GM12865 (cell line): ENCODE measurements at regions not wholly inside any gene's neighbourhood (a gene's known extent, or its start where the extent isn't known, plus 50 kb on each side); places are given as distances from the start of the nearest gene placed in this dataset.
"Not testable (repeated sequence)": the region's sequence is repeated elsewhere in the genome, so short reads cannot be mapped to it uniquely, and the experiment has no call there.

Experiments used
- DNase-seq: peaks from one replicate; pipeline ENCODE4 v3.0.0; 2010; ENCODE audit warnings: low read depth
- H3K4me3 ChIP-seq: 2 replicates; pipeline ENCODE4 v1.5.1; 2011; ENCODE audit warnings: mild to moderate bottlenecking, low read depth, low read length, control low read depth
- TF ChIP-seq, protein P1 (sequence below): IDR thresholded peaks from 2 replicates; pipeline ENCODE4 v1.5.1; 2011; ENCODE audit warnings: low read length, control low read depth, low read depth, inconsistent platforms; ENCODE audit not compliant: insufficient read depth; ENCODE audit errors: missing control alignments

DNA sequence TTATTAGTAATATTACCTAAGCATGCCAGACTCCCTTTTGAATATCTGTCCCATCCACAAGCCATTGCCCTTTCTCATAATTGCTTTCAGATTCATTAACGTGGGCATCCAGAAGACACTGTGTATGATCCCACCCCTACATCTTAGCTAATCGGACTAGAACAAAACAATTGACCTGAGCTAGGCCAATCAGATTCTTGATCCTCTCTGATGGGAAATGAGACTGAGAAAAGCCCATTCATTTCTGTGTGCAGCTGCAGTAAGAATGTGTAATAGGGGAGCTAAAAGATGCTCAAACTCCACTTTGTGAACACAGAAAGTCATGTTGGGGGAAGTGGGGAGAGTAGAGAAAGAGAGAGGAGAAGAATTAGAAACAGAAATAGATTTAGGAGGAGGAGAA, 281.7 kb upstream of the G2E3 start:
- TF ChIP-seq, protein P1, sequence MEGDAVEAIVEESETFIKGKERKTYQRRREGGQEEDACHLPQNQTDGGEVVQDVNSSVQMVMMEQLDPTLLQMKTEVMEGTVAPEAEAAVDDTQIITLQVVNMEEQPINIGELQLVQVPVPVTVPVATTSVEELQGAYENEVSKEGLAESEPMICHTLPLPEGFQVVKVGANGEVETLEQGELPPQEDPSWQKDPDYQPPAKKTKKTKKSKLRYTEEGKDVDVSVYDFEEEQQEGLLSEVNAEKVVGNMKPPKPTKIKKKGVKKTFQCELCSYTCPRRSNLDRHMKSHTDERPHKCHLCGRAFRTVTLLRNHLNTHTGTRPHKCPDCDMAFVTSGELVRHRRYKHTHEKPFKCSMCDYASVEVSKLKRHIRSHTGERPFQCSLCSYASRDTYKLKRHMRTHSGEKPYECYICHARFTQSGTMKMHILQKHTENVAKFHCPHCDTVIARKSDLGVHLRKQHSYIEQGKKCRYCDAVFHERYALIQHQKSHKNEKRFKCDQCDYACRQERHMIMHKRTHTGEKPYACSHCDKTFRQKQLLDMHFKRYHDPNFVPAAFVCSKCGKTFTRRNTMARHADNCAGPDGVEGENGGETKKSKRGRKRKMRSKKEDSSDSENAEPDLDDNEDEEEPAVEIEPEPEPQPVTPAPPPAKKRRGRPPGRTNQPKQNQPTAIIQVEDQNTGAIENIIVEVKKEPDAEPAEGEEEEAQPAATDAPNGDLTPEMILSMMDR = no peak
- H3K4me3 ChIP-seq = no peak overlapping the region
- no peak for DNase-seq

DNA sequence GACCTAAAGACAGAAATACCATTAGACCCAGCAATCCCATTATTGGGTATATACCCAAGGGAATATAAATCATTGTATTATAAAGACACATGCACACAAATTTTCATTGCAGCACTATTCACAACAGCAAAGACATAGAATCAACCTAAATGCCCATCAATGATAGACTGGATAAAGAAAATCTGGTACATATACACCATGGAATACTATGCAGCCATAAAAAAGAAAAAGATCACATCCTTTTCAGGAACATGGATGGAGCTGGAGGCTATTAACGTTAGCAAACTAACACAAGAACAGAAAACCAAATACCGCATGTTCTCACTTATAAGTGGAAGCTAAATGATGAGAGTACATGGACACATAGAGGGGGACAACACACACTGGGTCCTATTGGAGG, 280.1 kb upstream of the G2E3 start:
- DNase-seq = not testable (repeated sequence)

DNA sequence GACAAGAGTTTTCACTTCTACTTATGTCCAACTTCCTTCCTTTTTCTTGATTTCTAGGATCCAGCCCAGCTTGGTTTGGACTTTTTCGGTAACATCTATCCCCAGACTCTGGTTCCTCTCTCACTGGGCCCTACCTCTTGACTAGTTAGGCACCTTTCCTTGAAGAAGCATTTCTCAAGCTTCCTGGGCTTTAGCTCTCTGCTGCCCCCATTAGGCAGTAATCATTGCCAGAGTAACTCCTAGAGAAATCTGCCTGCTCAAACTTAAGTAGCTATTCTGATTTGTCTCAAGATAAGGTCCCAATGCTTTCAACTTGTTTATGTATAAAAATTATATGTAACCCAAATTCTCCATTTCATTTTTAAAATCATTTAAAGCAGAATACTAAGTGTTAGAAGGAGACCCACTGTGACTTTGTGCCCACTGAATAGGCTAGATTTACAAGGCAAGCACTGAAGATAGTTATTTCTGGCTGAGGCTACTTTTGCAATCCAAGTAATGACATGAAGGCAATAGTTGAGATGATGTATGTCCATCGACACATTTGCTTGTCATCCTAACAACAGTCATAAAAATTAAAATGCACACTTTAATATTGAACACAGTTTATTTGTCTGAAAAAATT, 275.0 kb upstream of the G2E3 start:
- DNase-seq = peak; percentile 31

More for the DNA sequence above, 280.1 kb upstream of the G2E3 start:
- H3K4me3 ChIP-seq = not testable (repeated sequence)

DNA sequence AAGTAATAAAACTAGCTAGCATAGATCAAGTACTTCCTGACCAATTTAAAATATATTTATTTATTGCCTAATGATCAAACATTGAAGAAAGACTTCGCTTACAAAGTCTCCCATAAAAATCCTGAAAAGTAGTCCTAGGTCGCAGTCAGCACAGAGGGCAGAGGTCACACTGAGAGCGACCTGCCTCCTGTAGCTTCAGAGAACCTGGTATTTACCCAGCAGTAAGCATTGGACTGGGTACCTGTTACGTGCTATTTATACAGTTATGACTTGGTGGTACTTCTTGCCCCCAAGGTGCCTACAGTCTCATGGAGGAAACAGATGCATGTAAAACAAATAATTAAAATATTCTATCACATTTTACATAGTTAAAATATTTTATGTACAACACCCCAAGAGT, 274.1 kb upstream of the G2E3 start:
- no peak for DNase-seq
- H3K4me3 ChIP-seq = no peak overlapping the region
- TF ChIP-seq, protein P1 = no peak

More for the DNA sequence above, 275.0 kb upstream of the G2E3 start:
- no peak overlapping the region for H3K4me3 ChIP-seq
- TF ChIP-seq, protein P1 = peak; percentile 51

DNA sequence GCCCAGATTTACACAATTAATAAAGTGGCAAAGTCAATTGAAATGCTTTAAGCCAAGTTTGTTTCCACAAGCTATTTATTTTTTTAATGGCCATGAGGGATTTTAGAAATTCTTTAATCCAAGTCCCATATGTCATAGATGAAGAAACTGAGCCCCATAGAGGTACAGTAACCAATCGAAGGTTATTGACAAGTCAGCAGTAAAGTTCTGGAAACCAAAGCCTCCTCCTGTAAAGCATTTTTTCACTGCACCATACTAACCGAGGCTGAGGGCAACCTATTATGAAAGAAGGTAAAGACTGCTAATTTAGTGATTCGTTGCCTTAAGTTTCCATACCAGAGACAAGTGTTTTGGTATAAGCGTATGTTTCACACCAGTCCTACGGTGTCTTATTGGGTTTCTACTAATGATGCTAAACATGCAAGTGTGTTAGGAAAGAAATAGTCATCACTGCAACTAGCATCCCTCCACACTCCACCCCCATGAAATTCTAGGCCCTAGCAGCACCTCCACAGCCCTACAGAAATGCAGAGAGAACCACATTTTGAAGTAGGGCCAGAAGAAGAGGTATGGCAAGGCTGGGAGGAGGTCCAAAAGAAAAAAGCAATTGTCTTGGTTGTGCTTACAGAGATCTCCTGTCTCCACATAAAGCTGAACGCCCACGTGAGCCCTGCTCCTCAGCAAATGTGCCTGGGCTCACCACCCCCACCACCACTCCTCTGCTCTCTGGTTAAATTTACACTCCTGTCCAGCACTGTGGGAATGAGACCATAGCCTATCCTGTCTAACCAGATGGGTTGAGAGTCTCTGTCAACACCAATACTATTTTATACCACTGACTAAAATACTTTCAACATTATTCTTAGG, 271.1 kb upstream of the G2E3 start:
- TF ChIP-seq, protein P1 = no peak
- H3K4me3 ChIP-seq = no peak overlapping the region
- no peak for DNase-seq

DNA sequence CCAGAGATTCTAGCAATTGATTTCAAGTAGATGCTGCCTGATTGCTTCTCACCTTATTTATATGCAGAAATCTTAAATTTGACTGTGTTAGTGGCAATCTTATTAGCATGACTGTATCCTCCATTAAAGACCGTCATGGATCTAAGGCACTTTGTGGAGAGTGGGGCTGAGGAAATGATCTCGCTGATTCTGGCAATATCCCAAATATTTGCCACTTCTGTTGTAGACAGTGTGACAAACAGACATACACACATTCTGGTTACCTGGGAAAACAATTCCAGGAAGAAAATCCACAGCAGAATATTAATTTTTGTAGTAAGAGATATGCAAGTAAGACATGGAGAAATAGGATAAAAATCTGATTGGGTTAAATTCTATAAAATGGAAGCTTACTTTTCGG, 269.0 kb upstream of the G2E3 start:
- H3K4me3 ChIP-seq = no peak overlapping the region
- TF ChIP-seq, protein P1 = no peak
- DNase-seq = no peak

DNA sequence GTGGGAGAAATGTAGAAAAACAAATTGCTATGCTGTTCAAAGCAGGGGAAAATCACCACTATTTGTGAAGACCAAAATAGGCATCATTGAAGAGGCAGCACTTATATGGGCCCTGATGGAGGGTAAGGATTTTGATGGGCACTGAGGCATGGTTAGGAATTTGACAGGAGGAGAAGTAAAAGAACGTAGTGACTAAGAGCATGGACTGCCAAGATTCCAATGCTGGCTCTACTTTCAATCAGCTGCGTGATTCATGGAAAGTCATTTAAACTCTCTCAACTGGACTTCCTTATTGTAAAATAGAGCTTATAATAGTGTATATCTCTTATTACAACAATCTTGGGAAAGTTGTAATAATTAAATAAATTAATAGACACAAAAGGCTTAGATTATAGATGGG, 267.7 kb upstream of the G2E3 start:
- TF ChIP-seq, protein P1 = no peak
- no peak overlapping the region for H3K4me3 ChIP-seq
- DNase-seq = no peak
